ENCODE measurements at regions not wholly inside any gene's neighbourhood (a gene's known extent, or its start where the extent isn't known, plus 50 kb on each side); places are given as distances from the start of the nearest gene placed in this dataset.

GRCh38 chr5:2169430-2169808 lies 286.7 kb upstream of the IRX4 start:
- TF ChIP-seq CTCF (IDR thresholded peaks at IDR 0.05; ENCODE audit: extremely low read depth, missing control alignments): no peak
- no peak for DNase-seq (ENCODE audit: low spot score)

- no peak for TF ChIP-seq CTCF (IDR thresholded peaks at IDR 0.05; ENCODE audit: extremely low read depth, missing control alignments)
- DNase-seq (ENCODE audit: low spot score): no peak
Observed at GRCh38 chr5:2168601-2169429, 286.1 kb upstream of the IRX4 start.

GRCh38 chr5:2167671-2168070 lies 284.9 kb upstream of the IRX4 start:
- DNase-seq (ENCODE audit: low spot score): no peak
- TF ChIP-seq CTCF (IDR thresholded peaks at IDR 0.05; ENCODE audit: extremely low read depth, missing control alignments): no peak

DNA sequence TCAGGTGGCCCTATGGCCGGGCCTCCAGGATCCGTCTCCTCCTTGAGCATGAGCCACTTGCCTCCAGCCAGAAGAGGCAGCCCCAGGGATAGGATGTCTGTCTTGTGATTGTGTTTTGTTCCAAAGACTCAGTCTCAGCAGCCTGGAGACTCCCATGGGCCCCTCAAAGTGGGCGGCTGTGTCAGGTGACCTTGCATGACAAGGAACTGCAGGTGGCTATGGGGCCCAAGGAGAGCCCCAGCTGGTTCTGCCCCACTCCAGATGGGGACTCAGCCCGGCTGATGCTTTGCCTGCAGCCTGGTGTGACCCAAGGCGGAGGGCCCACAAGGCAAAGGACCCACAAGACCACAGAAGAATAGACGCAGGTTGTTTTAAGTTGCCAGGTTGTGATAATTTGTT lies 284.3 kb upstream of the IRX4 start:
- TF ChIP-seq CTCF (IDR thresholded peaks at IDR 0.05; ENCODE audit: extremely low read depth, missing control alignments): no peak
- DNase-seq (ENCODE audit: low spot score): no peak

- TF ChIP-seq CTCF (IDR thresholded peaks at IDR 0.05; ENCODE audit: extremely low read depth, missing control alignments): no peak
- no peak for DNase-seq (ENCODE audit: low spot score)
Observed at GRCh38 chr5:2166306-2166978, 283.7 kb upstream of the IRX4 start.

DNA sequence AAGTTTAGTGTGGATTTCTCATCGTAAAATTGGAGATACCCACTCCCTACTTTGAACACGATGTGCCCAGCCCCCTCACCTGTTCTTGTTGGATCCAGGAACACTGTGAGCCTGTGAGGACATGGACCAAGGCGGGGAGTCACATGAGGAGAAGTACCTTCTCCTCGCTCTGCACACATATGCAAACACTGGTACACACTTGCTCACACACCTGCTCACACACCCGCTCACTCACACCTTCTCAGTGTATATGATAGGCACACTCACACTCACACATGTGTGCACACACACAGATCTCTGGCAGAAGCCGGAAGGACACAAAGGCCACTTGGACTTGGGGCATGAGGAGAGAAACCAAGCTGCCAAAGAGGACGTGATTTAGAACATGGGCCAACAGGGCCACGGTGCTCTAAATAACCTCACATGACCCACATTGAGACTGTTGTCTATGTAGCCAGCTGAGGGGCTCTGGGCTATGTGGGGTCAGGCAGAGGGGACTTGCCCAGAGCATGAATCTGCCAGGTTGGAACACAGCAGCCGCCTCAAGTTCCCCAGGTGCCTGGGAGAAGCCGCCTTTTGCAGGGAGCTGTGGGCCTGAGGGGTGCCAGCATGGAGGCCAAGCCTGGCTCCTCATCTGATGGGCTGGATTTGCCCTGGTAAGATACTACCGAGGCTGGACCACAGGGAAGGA lies 283.0 kb upstream of the IRX4 start:
- TF ChIP-seq CTCF (IDR thresholded peaks at IDR 0.05; ENCODE audit: extremely low read depth, missing control alignments): no peak
- no peak for DNase-seq (ENCODE audit: low spot score)

- TF ChIP-seq CTCF (IDR thresholded peaks at IDR 0.05; ENCODE audit: extremely low read depth, missing control alignments): no peak
- DNase-seq (ENCODE audit: low spot score): no peak
Observed at GRCh38 chr5:2165203-2165602, 282.5 kb upstream of the IRX4 start.

Data from GM20000 (cell line).